ENCODE measurements at regions not wholly inside any gene's neighbourhood (a gene's known extent, or its start where the extent isn't known, plus 50 kb on each side); places are given as distances from the start of the nearest gene placed in this dataset.
A peak's percentile ranks its signal among the peaks of the same experiment; 100 is the strongest.

- DNase-seq (ENCODE audit: low spot score): no peak
Observed at GRCh38 chr10:130398090-130398994, 262.2 kb downstream of the GLRX3 start.

GRCh38 chr10:130399425-130399950 lies 263.3 kb downstream of the GLRX3 start:
- no peak for DNase-seq (ENCODE audit: low spot score)

- DNase-seq (ENCODE audit: low spot score): no peak
Observed at GRCh38 chr10:130400890-130401289, 264.7 kb downstream of the GLRX3 start.

- DNase-seq (ENCODE audit: low spot score): peak; percentile 80
Observed at GRCh38 chr10:130401860-130402765, 265.9 kb downstream of the GLRX3 start.

- peak; percentile 49 for DNase-seq (ENCODE audit: low spot score)
Observed at GRCh38 chr10:130403153-130404075, 267.2 kb downstream of the GLRX3 start.

GRCh38 chr10:130404476-130405055 lies 268.4 kb downstream of the GLRX3 start:
- DNase-seq (ENCODE audit: low spot score): no peak

GRCh38 chr10:130407052-130407451 lies 270.9 kb downstream of the GLRX3 start:
- no peak for DNase-seq (ENCODE audit: low spot score)

- DNase-seq (ENCODE audit: low spot score): peak; percentile 30
Observed at GRCh38 chr10:130409331-130409730, 273.1 kb downstream of the GLRX3 start.

- DNase-seq (ENCODE audit: low spot score): peak; percentile 60
Observed at GRCh38 chr10:130409931-130410330, 273.7 kb downstream of the GLRX3 start.

GRCh38 chr10:130411496-130412085 lies 275.4 kb downstream of the GLRX3 start:
- DNase-seq (ENCODE audit: low spot score): peak; percentile 49

GRCh38 chr10:130412317-130412716 lies 276.1 kb downstream of the GLRX3 start:
- DNase-seq (ENCODE audit: low spot score): peak; percentile 39

- peak; percentile 26 for DNase-seq (ENCODE audit: low spot score)
Observed at GRCh38 chr10:130416334-130417150, 280.4 kb downstream of the GLRX3 start.

GRCh38 chr10:130418731-130419130 lies 282.5 kb downstream of the GLRX3 start:
- DNase-seq (ENCODE audit: low spot score): no peak

GRCh38 chr10:130421909-130422308 lies 285.7 kb downstream of the GLRX3 start:
- no peak for DNase-seq (ENCODE audit: low spot score)

- no peak for DNase-seq (ENCODE audit: low spot score)
Observed at GRCh38 chr10:130422366-130423324, 286.5 kb downstream of the GLRX3 start.

- DNase-seq (ENCODE audit: low spot score): no peak
Observed at GRCh38 chr10:130423455-130424305, 287.5 kb downstream of the GLRX3 start.

- no peak for DNase-seq (ENCODE audit: low spot score)
Observed at GRCh38 chr10:130424418-130424817, 288.2 kb downstream of the GLRX3 start.

Data from mesenteric fat pad (tissue), 1 donor.